GM18861 (cell line): ENCODE measurements at regions not wholly inside any gene's neighbourhood (a gene's known extent, or its start where the extent isn't known, plus 50 kb on each side); places are given as distances from the start of the nearest gene placed in this dataset.
"Not testable (repeated sequence)": the region's sequence is repeated elsewhere in the genome, so short reads cannot be mapped to it uniquely, and the experiment has no call there.

Experiments used
- ATAC-seq: cut with Tn5 transposase; IDR thresholded peaks from one replicate; pipeline ENCODE4 v1.9.1; 2021; ENCODE audit not compliant: unreplicated experiment

GRCh38 chr4:72797486-72797885 is 228.5 kb upstream of the ADAMTS3 start:
- no peak for ATAC-seq

DNA sequence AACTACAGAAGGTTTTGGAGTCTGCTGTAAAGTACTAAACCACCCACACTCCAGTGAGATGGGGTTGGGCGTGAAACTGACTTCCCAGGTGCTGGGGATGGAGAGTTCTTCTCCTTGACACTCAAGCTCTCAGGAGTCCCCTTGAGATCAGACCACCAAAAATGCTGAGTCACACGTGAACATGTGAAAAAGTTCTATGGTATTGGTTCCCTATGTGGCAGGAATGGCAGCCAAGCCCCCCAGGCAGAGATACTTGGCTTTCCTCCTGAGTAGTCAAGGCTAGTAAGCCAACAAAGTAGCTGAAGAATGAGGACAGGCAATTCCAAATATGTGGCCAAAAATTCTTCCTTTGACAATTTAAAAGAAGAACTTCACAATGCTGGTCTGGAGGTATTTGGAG is 222.0 kb upstream of the ADAMTS3 start:
- ATAC-seq = no peak

GRCh38 chr4:72786401-72786990 is 217.5 kb upstream of the ADAMTS3 start:
- no peak for ATAC-seq

GRCh38 chr4:72779241-72779640 is 210.2 kb upstream of the ADAMTS3 start:
- no peak for ATAC-seq

DNA sequence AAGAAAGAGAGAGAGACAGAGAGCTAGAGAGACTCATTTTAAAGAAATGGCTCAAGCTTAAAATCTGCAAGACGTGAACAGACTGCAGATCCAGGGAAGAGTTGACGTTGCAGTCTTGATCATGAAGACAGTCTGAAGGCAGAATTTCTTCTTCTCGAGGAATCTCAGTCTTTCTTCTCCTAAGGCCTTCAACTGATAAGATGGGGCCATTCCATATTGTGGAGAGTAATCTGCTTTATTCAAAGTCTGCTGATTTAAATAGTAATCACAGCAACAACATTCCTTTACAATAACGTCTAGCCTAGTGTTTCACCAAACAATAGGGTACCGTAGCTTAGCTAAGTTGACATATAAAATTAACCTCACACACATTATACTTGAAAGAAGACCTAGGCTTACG is 208.4 kb upstream of the ADAMTS3 start:
- no peak for ATAC-seq

DNA sequence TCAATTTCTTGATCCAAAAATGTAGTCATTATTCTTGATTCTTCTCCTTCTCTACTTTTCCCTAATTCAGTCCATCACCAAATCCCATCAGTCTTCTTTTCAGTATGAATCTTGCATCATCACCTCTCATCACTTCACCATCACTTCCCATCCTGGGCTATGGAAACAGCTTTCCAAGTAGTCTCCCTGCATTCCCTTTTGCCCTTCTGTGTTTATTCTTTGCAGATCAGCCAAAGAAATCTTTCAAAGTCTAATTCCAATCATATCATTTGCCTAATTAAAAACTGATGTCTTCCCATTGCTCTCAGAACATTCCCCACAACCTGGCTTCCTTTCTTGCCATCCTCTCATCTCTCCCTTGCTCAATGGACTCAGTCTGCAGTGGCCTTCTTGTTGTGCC is 201.7 kb upstream of the ADAMTS3 start:
- no peak for ATAC-seq

GRCh38 chr4:72768364-72768763 is 199.3 kb upstream of the ADAMTS3 start:
- ATAC-seq = no peak

DNA sequence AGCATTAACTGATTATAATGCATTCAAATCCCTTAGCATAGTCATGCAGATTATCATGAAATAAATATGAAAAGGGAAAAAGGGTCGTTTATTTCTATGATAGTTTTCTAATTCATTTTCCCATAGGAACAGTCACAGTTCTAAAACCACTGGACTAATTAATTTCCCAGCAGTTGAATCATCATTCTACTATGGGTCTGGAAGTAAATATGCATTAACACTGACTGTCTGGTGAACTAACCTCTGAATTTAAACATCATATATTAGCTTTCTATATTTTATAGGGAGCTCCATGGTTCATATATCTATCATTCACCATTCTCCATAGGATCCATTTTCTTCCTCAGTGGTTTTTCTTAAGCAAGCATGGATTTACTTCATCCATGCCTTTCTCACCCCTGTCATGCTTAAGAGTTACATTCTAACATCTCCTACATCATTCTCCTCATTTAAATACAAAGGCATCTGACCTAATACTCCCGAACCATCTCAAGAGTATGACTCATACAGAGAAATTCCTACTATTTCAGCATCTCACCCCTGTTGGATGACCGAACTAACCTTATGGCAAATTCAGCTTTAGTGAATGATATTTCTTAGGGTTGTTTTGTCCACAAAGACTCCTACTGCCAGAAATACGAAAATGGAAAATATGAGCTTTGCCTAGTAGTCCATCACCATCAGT is 198.7 kb upstream of the ADAMTS3 start:
- ATAC-seq = no peak

DNA sequence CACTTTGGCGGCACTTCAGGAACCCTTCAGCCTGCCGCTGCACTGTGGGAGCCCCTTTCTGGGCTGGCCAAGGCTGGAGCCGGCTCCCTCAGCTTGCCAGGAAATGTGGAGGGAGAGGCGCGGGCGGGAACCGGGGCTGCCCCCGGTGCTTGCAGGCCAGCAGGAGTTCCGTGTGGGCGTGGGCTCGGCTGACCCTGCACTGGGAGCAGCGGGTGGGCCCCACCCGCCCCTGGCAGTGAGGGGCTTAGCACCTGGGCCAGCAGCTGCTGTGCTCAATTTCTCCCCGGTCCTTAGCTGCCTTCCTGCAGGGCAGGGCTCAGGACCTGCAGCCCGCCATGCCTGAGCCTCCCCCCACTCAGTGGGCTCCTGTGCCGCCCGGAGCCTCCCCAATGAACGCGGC is 196.8 kb upstream of the ADAMTS3 start:
- ATAC-seq = not testable (repeated sequence)

DNA sequence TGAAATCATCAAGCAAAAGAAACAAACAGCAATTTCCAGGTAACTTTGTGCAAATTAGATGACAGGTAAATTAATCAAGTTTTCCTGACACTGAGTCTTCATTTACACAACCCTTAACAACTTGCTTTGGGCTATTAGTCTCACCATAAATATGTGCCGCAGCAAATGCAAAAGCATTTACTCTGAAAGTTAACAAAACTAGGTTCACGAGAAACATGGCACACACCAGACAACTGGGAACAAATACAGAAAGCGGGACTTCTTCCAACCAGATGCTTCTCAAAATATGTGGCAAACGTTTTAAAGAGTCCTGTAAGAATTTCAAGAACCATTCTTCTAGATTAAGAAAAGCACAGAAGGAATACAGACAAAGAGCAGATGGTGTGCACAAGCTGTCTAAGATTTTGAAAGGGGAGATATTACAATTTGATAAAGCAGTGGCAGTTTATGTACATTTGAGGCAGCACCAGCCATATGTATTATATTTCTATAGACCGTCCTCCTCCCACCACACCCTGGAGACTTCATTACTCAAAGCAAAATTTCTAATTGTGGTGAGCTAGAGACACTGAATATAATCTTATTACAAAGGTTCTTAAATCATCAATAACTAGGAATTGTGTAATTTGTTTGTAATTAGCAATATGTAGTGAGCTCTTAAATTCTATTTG is 192.5 kb upstream of the ADAMTS3 start:
- ATAC-seq = no peak

GRCh38 chr4:72753414-72753813 is 184.4 kb upstream of the ADAMTS3 start:
- ATAC-seq = not testable (repeated sequence)

DNA sequence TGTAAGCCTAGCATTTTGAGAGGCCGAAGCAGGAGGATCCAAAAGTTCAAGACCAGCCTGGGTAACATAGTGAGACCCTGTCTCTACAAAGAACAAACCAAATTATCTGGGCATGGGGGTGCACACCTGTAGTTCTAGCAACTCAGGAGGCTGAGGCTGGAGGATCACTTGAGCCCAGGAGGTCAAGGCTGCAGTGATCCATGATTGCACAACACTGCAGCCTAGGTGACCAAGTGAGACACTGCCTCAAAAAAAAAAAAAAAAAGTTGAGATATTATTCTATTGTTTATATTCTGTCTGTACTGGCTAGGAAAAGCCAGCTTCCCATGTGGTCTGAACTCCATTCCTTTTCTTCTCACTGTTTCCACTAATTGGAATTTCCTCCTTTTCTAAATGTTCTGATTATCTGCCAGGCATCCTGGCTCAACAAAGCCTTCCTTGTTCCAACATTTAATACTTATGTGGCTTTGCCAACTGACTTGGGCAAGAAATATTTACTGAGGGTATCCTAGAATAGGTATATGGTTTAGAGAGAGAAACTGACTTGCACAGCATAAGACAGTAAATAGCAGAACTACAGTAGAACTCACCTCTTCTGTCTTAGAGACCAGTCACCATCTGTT is 175.2 kb upstream of the ADAMTS3 start:
- ATAC-seq = no peak

DNA sequence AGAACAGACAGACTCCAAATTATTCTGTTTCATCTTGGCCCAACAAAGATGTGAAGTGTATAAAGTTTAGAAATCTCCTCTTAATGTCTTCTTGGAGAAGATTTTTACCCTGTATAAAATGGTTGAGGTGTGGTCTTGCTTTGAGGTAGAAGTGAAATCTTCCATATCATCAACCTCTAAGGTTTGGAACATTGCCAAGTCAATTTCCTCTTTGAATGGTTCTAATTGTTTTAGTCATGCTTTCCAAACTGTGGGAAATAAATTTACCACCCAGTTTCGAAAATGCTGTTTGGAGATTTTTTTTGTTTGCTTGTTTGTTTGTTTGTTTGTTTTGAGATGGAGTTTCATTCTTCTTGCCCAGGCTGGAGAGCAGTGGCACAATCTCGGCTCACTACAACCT is 174.1 kb upstream of the ADAMTS3 start:
- ATAC-seq = no peak

GRCh38 chr4:72715299-72715698 is 146.3 kb upstream of the ADAMTS3 start:
- no peak for ATAC-seq

GRCh38 chr4:72714482-72715279 is 145.7 kb upstream of the ADAMTS3 start:
- ATAC-seq = no peak

DNA sequence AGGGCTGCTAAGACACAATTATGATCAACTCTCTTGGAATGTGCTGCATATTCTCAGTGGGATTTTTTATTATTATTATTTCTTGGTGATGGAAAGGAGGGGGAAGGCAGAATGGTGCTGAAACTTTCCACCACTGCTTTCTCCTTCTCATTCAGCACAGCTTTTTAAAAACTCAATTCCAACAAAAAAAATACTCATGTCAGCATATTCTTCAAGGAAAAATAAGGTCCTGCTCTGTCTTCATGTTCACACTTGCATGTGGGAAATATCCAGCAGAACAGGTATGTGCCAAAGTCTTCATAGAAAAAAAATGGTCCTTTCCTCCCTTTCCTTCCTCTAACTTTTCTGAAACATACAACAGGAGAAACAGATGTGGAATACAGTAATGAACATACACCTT is 144.0 kb upstream of the ADAMTS3 start:
- no peak for ATAC-seq

- ATAC-seq = no peak
Measured at GRCh38 chr4:72709475-72709874, 140.5 kb upstream of the ADAMTS3 start.

DNA sequence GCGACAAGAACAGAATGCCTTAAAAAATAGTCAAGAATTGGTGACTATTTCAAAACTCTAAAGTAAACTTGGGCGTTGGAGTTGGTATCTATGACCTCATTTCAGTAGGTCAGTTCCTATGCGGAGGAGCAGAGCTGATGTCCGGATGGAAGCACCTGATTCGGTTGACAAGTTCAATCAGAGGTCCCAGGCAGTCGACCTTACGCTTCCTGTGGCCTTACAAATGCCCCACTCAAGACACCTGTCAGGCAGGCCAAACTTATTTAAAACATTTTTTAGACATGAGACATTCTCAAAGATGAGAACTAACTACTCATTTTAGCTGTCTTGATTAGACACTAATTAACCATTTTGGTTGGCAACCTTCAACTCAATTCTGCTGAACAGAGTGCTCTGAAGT is 137.7 kb upstream of the ADAMTS3 start:
- ATAC-seq = no peak

DNA sequence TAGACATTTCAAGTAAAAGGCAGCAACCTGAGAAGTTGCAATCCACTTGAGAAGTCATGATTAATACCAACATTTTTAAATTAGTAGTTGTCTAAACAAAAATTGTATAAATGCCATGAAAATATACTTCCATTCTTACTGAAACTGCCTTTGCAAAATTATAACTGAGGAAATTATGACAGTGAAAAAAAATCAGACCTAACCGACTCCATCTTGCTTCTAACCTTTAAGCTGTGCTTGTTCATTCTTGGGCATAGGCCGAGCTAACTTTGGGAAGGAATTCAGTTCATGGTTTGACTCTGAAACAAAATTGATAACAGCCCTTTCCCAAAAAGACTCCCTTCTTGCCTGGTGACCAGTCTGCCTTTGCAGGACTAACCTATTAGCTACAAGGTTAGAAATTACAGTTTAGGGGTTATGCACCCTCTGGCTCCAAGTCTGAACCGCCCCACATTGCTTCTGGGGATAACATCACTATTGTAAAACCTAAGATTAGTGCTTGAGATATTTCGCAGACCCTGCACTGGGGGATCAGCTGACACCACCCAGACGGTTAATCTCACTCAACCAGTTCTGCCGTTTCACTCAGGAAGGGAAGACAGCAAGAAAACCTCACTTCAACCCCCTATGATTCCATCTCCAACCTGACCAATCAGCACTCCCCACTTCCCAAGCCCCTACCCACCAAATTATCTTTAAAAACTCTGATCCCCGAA is 136.1 kb upstream of the ADAMTS3 start:
- ATAC-seq = not testable (repeated sequence)

DNA sequence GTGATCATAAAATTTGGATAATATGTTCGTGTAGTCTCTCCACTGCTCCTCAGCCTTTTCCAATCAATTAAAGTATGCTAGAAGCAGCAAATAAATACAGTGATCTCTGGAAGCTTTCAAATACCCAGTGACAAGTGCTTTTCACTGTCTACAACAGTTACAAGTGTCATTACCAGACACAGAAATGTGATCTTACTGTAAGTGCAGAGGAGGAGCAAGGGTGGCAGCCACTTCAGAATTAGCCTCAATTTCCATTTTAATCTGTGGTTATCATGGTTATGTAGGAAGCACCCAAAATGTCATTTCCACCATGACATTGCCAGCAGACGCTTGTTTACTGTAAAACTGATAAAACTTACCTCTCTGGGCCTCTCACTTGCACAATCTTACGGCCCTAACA is 133.9 kb upstream of the ADAMTS3 start:
- no peak for ATAC-seq
